ENCODE measurements at regions not wholly inside any gene's neighbourhood (a gene's known extent, or its start where the extent isn't known, plus 50 kb on each side); places are given as distances from the start of the nearest gene placed in this dataset.

- DNase-seq (no peak), ATAC-seq (no peak)
- no peak for TF ChIP-seq CTCF (IDR thresholded peaks at IDR 0.05)
- Histone ChIP-seq H3K4me3 (no peak overlapping the region), H3K4me1 (ENCODE audit: low read depth) (no peaks in the 10 kb centered on the region), H3K9me3 (no peaks in the 10 kb centered on the region), H3K36me3 (ENCODE audit: low read depth) (no peaks in the 10 kb centered on the region)
- intact Hi-C loops (cut with DNase I, micrococcal nuclease): no loop called here
Measured at GRCh38 chr3:153070511-153070868, 91.5 kb upstream of the RAP2B start.

DNA sequence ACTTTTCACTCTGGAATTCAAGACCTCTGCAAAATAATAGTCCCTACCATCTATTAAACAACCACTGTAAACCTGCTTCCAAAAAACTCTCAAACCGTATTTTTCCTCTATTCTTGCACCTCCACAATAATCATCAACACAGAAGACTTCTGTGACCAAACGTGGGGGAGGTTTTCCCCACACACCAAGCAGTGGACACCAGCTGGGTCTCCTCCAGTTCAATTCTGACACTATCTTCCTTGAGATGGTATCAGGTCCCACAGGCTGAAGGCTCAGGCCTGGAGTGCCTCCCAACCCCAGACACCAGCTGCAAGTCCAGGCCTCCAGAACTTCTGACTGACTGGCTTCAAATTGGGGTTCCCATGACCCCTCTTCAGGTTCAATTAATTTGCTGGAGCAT lies 89.6 kb upstream of the RAP2B start:
- Histone ChIP-seq H3K36me3 (ENCODE audit: low read depth) (no peaks in the 10 kb centered on the region), H3K4me3 (no peak overlapping the region), H3K4me1 (ENCODE audit: low read depth) (no peaks in the 10 kb centered on the region), H3K9me3 (no peaks in the 10 kb centered on the region)
- TF ChIP-seq CTCF (IDR thresholded peaks at IDR 0.05): no peak
- no peak for ATAC-seq
- intact Hi-C loops (cut with DNase I, micrococcal nuclease): no loop called here
- no peak for DNase-seq

DNA sequence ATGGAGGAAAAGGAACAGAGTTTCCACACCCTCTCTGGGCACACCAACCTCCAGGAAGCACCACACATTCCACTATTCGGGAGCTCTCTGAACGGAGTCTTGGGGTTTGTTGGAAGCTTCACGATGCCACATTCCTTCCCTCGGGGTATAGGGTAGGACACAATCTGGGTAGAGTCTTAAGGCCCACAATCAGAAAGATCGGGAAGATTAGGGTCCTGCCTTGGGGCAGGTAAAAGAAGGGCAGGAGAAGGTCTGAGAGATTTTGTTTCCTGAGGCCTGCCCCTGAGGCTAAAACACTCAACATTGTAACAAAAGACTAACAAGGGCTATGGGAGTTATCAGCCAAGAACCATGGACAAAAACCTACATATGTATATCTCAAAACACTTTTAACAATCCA lies 89.2 kb upstream of the RAP2B start:
- TF ChIP-seq CTCF (IDR thresholded peaks at IDR 0.05): no peak
- intact Hi-C loops (cut with DNase I, micrococcal nuclease): no loop called here
- ATAC-seq: no peak
- Histone ChIP-seq H3K36me3 (ENCODE audit: low read depth) (no peaks in the 10 kb centered on the region), H3K4me1 (ENCODE audit: low read depth) (no peaks in the 10 kb centered on the region), H3K9me3 (no peaks in the 10 kb centered on the region), H3K4me3 (no peak overlapping the region)
- no peak for DNase-seq

DNA sequence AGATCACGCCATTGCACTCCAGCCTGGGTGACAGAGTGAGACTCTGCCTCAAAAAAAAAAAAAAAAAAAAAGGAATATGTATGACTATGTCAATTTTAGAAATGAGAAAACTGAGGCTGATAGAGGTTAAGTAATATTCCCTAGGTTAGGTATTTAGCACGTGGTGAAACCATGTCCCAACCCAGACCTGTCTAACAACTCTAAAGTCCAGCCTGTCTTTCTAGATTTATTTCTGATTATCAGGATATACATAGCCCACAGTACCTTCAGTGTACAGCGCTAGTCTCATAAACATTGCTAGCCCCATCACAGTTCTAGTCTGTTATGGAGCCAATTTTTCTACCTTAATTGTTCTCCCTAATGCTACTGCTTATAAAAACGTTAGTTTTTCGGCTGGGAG lies 88.4 kb upstream of the RAP2B start:
- Histone ChIP-seq H3K36me3 (ENCODE audit: low read depth) (no peaks in the 10 kb centered on the region), H3K4me1 (ENCODE audit: low read depth) (no peaks in the 10 kb centered on the region), H3K9me3 (no peaks in the 10 kb centered on the region), H3K4me3 (no peak overlapping the region)
- intact Hi-C loops (cut with DNase I, micrococcal nuclease): no loop called here
- ATAC-seq (no peak), DNase-seq (no peak)
- TF ChIP-seq CTCF (IDR thresholded peaks at IDR 0.05): no peak

DNA sequence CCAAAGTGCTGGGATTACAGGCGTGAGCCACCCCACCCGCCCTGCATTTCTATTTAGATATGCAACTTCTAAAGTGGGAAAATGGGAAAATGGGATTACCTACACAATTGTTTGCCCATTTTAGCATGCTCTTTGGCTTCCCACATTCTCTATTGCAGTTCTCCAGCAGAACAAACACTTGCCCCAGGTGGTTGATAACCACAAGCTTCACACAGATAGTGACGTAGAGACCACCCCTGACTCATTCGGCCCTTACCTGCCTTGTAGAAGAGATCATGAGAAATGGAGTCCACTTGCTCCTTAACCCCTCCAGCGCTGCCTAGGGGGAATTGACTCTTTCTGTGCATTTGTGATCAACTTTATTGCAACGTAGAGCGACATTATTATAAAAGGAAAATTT lies 83.2 kb upstream of the RAP2B start:
- H3K4me3 ChIP-seq: no peak overlapping the region
- ATAC-seq (no peak), DNase-seq (no peak)
- H3K4me1 ChIP-seq (ENCODE audit: low read depth): no peaks in the 10 kb centered on the region
- H3K36me3 ChIP-seq (ENCODE audit: low read depth): no peaks in the 10 kb centered on the region
- H3K9me3 ChIP-seq: no peaks in the 10 kb centered on the region
- intact Hi-C loops (cut with DNase I, micrococcal nuclease): no loop called here
- no peak for TF ChIP-seq CTCF (IDR thresholded peaks at IDR 0.05)

DNA sequence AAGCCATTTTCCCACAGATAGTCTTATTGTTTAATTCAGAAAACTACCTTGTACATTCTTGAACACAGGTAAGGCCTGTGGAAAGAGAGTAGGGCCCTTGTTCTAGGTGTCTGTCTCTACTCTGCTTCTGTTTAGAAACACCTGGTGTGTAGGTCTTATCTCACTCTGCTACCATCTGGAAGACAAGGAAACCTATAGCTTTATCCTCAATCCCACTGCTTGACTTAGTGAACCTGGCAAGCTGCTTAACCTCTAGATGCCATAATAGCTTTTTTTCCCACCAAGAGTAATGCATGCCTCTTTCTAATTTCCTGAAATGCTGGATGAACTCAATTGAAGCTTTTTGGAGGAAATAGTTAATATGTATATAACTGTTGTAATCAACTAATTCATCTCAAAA lies 82.6 kb upstream of the RAP2B start:
- no peak for TF ChIP-seq CTCF (IDR thresholded peaks at IDR 0.05)
- Histone ChIP-seq H3K4me1 (ENCODE audit: low read depth) (no peaks in the 10 kb centered on the region), H3K36me3 (ENCODE audit: low read depth) (no peaks in the 10 kb centered on the region), H3K4me3 (no peak overlapping the region), H3K9me3 (no peaks in the 10 kb centered on the region)
- intact Hi-C loops (cut with DNase I, micrococcal nuclease): no loop called here
- ATAC-seq: no peak
- DNase-seq: no peak

Measured in mucosa of descending colon (tissue), 3 donors.